ENCODE measurements at regions not wholly inside any gene's neighbourhood (a gene's known extent, or its start where the extent isn't known, plus 50 kb on each side); places are given as distances from the start of the nearest gene placed in this dataset.

DNA sequence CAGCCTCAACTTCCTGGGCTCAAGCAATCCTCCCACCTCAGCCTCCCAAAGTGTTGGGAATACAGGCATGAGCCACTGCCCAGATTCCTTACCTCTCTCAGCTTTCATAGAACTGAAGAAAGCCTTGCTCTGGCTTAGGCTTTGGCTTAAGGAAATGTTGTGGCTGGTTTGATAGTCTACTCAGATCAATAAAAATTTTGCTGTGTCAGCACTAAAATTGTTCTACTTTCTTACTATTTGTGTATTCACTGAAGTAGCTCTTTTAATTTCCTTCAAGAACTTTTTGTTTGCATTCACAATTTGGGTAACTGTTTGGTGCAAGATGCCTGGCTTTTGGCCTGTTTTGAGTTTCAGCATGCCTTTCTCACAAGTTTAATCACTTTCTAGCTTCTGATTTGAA lies 634.0 kb upstream of the FSHR start:
- TF ChIP-seq, protein P1, sequence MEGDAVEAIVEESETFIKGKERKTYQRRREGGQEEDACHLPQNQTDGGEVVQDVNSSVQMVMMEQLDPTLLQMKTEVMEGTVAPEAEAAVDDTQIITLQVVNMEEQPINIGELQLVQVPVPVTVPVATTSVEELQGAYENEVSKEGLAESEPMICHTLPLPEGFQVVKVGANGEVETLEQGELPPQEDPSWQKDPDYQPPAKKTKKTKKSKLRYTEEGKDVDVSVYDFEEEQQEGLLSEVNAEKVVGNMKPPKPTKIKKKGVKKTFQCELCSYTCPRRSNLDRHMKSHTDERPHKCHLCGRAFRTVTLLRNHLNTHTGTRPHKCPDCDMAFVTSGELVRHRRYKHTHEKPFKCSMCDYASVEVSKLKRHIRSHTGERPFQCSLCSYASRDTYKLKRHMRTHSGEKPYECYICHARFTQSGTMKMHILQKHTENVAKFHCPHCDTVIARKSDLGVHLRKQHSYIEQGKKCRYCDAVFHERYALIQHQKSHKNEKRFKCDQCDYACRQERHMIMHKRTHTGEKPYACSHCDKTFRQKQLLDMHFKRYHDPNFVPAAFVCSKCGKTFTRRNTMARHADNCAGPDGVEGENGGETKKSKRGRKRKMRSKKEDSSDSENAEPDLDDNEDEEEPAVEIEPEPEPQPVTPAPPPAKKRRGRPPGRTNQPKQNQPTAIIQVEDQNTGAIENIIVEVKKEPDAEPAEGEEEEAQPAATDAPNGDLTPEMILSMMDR (IDR thresholded peaks at IDR 0.05; ENCODE audit: insufficient read depth, low read depth, low read length), result no peak
- no peak for TF ChIP-seq EZH2 (IDR thresholded peaks at IDR 0.05; ENCODE audit: insufficient read depth, low read length)
